RPMI8226 (cell line): ENCODE measurements at regions not wholly inside any gene's neighbourhood (a gene's known extent, or its start where the extent isn't known, plus 50 kb on each side); places are given as distances from the start of the nearest gene placed in this dataset.

ENCODE experiments used
- DNase-seq: peaks from one replicate; pipeline ENCODE4 v3.0.0-alpha.2; 2015

DNA sequence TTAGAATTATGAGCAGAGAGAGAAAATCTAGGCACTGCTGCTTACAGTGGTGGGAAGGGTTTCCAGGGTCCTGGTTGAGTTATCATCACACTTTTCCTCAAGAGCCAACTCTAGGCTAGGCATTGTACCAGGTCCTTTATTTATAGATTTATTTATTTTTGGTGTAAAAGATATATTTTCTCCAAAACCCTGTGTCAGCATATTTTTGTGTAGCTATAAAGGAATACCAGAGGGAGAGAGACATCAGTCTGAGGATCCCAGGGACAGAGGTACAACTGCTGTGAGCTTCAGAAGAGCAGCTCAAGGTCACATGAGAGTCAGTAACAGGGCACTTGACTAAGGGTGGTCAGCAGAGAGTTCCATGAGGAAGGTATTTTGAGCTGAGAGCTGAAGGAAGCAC, 159.7 kb downstream of the SLC35B3 start:
- no peak for DNase-seq

DNA sequence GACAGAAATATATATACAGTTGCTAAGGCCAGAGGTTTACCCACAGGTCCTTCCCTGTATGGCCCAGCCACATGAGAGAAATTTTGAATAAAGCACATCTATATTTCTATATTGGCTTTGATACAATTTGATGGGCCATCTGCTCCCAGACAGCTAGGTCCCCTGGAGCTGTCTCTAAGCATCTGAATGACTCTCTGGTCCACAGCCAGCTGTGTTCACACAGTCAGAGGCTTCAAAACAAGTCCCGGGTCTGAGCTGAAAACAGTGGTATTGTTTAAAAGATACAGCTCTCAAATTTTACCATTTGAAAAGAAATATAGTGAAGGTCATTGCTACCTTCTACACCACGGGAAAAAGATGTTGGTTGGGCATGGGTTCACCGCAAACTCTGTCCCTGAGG, 161.1 kb downstream of the SLC35B3 start:
- DNase-seq, result no peak

DNA sequence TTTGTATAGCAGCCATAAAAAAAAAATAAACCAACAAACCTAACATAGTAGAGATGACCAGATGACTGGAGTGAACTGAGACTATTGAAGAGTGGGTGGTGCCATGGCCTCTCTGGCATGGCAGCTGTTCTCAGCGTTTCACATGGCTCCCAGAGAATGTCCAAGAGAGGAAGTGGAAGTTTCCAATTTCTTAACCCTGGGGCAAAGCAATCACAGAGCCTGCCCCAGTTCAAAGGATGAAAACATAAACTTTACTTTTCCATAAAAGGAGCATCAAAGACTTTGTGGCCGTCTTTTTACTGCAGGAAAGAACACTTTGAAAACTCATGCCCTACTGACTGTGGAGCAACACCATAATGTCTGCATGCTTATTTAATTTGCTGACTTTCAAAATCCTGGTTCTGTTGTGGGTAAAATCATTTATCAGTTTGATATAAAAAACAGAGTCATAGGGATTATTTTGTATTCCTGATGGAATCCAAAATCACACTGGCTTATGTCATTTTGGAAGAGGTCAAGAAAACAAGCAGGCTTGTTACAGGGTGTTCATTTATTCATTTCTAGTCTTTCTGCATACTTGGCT, 165.4 kb downstream of the SLC35B3 start:
- DNase-seq, result no peak

DNA sequence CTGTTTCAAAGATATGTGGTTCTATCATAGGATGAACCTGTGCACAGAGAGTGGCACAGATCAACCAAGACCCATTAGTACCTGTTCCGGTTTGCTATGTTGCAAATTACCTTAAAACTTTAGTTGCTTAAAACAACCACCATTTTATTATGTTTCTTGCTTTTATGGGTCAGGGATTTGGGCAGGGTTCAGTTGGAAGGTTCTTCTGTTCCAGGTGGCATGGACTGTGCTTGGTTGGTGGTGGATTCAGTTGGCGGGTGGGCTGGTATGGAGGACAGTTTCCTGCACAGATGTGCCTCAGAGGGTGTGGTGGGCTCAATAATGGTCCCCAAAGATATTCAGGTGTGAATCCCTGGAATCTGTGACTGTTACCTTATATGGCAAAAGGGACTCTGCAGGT, 166.3 kb downstream of the SLC35B3 start:
- DNase-seq, result no peak

DNA sequence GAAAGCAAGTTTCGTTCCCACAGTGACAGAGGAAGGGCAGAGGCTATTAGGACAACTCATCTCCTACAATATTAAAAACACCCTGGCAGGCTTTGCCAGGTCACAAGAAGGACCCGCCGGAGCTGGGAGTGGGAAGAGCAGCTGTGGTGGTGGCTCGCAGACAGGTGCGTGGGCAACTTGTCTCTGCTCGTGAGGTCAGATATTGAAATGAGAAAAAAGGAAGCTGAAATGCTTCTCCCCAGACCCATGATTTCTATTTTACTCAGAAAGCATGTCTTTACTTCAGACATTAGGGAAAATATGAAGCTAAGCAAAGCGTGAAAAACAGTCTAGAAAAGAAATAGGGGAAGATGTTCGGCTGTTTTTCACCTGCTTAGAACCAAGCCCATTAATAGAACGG, 166.3 kb upstream of the EEF1E1 start:
- DNase-seq, result no peak

DNA sequence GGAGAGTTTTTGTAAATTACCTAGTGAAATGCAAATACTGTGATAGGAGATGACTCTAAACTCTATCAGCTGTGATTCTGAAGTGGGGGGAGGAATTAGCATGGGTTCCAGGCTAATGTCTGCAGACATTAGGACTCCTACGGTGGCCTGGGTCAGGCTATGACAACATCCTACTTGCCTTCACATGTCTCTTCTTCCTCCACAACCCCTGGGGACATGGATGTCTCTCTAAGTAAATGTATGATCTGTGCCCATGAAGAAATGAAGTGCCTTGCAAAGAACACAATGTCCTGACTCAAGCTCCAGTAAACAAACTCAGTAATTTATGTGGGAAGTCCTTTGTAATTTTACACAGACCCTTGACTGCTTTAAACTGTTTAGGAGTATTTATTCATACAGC, 165.8 kb upstream of the EEF1E1 start:
- DNase-seq, result no peak

DNA sequence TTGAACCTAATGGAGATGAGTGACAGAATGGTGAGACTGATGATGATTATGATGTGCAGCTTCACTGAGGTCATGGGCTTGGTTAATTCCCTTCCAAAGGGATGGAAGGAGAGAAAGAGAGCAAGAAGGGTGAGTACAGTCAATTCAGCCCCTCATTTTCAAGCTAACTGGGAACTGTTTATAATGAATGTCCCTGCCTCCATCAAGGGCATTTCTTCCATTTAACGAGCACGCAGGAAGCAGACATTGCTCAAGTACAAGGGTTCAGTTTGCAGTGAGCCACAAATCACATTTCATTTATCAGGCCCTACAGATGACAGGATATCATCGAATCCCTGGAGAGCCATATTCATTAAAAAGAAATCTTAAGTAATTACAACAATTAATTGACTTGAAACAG, 158.3 kb upstream of the EEF1E1 start:
- DNase-seq, result no peak

DNA sequence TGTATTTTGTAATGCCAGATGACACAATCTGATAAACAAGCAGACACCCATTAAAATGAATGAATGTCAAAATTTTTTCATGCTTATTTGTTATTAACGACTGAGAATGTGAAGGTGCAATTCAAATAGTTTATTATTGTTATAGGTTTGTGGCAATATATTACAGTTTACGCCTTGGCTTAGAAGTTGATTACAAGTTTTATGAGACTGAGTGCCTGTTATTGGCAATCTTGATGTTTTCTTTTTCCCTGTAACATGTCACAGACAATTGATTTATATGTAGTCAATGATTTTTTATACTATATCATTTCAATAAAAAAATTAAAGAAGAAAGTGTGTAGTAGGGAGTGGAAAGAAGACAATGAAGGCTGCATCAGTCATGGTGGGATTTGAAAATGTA, 144.1 kb upstream of the EEF1E1 start:
- no peak for DNase-seq

DNA sequence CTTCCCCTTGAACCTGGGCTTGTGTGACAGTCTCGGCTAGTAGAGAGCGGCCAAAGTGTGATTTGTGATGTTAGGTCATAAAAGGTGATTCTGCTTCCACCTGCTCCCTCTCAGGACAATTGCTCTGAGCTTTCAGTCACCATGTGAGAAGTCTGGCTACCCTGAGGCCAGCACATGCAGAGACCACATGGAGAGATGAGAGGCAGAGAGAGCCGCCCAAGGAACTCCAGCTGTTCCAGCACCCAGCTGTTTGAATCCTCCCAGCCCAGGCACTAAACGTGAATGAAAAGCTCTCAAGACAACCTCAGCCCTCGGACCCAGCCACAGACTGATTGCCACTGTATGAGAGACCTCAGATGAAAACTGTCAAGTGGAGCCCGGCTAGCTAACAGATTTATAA, 143.4 kb upstream of the EEF1E1 start:
- no peak for DNase-seq

DNA sequence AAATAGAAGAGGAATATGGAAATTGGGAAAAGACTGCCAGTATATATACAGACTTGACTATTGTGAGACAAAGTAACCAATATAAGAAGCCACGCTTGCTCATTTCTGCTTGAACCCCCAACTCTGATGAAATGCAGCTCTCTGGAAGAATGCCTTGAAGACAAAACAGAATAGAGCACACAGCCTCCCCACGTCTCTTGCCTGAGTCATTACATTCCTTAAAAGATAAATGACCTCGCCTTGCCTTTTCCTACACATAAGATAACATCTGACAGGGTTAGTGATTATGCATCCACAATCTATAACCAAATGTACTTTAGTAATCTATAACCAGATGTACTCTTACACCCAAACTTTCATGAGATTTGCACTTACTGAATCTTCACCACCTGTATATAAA, 141.1 kb upstream of the EEF1E1 start:
- no peak for DNase-seq

DNA sequence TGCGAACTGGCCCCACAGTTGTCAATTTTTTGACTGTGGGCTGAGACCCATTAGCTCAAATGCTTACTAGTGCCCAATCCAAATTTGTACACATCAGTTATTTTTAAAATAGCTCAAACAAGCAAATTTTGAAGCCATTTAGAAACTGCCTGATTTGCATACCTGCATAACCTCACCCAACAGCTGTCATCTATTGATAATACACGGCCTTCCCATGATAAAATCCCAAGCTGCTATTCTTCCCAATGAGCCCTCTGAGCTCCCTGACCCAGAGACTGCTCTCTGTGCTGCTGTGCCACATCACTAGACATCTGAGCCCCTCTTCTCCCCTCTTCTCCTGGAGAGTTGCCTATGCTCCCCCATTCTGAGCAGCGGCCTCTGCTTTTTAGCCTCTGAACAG, 140.5 kb upstream of the EEF1E1 start:
- DNase-seq, result no peak

DNA sequence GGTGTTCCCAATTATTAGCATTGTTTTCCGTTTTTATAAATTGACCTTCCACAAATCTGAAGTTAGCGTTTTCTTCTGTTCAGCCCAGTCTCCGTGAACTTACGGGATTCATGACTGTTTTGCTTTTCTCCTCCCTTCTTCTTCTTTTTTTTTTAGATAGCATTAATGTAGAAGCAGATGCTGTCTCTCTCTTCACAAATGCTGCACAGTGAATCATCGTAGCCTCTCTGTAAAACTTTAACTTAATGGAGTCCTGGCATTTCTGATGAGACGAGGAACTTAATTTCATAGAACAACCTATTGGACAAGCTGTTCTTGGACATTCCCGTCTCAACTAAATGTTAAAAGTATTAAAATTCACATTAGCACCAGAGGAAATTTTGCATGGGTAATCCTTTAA, 138.0 kb upstream of the EEF1E1 start:
- DNase-seq, result no peak

DNA sequence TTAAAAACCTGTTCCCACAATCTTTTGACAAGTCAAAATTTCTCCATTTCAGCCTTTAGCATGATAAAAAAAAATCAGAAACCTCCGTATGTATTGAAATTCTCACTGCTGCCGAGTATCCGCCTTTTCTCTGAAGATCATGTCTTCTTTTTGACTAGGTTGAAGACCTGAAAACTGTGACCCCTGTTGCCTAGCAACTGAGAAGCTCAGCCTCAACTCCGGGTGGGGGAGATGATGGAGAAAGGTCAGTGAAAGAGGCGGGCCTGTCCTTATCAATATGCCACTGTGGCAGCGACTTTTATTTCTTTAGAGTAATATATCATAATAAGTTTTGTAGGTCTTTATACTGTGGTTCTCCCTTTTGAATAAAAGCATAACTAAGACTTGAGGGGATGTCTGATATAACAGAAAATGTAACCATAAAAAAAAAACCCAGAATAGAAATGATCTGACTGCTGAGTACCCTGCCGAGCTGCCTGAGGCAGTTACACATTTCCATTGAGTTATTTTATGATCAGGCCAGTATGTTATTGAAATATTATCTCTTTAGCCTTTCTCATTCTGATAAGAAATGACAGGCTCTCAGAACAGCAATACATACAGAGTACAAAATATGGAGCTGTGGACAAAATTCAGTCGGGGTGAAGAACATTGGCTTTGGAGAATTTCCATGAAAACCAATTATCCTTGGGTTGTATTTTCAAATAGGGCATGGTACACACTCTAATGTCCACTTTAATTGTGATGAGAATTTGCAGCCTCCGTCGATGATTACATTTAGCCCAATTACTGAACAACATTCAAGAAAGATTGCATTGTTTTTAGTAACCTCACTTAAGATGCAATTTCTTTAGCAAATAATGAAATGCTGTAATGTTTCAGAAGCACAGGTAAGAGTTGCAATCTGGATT, 136.7 kb upstream of the EEF1E1 start:
- DNase-seq, result no peak

DNA sequence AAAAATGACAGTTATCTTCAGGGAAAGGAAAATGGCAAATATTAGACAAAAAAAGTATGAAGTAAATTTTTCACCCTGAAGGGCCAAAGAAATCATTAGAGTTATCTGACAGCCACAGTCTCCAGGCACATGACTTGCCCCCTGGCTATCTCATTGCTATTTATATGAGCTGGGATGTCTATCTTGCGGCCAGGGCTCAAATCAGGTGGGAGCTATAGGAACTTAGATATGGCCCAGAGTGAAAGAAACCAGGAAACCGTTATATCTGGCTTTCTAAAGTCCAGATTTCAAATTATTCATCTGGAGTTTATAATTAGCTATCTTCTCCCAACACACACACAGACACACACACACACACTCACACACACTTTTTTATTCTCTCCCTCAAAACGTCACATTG, 135.3 kb upstream of the EEF1E1 start:
- no peak for DNase-seq

DNA sequence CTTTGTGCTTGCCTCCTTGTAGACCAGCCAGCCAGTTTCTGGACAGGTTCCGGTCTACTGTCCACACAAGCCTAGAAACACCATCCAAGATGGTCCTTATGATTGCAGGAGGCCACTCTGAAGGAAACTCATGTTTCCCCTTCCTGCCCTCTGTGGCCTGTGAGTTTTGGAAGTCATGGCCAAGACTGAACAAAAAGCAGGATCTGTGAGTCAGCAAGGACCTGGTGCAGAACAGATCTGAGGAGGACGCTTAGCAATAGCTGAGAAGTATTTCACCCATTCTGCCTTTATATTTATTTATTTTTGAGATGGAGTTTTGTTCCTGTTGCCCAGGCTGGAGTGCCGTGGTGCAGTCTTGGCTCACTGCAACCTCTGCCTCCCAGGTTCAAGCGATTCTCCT, 134.6 kb upstream of the EEF1E1 start:
- DNase-seq, result no peak

DNA sequence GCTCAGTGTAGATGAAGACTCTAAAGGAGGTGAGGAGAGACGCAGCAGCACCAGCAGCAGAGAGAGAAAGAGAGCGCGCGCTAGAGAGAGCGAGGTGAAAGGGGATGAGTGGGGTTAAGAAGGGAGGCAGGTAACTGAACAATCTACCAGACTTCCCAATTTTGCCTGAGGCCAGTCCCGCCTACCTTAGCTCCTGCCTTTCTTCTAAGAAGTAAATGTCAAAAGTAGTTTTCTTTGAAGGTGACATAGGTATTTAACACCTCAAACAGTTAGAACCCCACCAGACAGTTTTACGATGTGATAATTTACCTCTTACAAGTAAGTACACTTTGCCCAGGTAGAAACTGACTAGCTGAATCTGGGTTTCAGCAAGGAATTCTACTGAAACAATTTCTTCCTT, 132.0 kb upstream of the EEF1E1 start:
- DNase-seq, result no peak

DNA sequence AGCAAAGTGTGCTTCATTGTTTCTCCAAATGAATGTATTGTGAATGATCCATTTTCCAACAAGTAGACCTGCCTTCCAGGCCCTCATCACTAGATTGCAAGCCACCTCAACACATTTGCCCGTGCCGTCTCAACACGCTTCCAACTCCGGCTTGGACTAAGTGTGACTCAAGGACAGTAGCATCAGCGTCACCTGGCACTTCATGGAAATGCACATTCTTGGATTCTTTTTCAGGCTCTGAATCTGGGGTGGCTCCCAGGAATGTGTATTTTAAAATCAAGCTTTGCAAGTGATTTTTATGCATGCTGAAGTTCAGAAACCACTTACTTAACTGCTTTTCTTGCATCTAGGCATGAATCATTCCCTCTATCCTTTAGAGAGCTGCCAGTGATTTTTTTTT, 129.6 kb upstream of the EEF1E1 start:
- no peak for DNase-seq

DNA sequence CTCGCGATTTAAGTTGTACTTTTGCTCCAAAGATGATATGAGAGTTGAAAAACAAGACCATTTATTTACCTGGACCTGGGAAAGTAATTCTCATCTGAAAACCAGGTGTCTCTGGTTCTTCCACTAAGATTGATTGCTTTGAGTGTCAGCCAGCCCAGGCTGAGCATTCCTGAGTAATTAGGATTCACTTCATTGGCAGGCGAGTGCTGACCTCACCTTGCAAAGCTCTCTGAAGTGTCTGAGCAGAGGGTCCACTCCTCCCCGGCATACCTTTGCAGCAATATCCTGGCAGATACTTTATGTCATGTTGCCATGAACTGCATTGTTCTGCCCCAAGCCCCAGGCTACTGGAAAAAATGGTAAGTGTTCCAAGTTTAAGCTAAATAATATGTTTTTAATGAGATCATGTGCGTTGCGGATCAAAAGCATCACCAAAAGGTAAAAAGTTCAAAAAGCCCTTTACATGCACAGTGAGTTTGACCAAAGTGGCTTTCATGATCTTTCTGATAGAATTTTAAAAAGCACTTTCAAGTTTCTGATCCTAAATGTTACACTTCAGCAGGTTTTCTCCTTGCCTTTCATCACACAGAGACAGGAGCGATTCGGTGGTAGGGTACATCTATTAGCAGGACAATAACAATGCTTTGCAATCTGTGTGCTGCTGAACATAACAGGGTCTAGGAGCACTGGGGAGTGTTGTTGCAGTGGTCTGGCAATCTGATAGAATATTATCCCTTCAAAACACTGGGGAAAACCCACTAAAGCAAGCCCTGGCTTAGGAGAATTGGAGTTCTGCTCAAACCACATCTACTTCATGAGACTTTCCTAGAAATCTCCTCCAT, 127.8 kb upstream of the EEF1E1 start:
- no peak for DNase-seq

DNA sequence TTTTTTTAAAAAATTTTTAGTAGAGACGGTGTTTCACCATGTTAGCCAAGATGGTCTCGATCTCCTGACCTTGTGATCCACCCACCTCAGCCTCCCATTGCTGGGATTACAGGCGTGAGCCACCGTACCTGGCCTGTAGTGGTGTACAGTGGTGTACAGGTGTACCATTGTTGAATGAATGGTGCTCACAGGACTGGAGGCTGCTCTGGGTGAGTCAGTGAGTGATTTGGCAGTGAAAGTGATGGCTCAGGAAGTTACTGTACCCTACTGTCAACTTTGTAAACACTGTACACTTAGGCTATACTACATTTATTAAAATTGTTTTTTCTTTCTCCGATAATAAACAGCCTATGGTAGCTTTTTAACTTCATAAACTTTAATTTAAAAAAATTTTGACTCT, 122.8 kb upstream of the EEF1E1 start:
- no peak for DNase-seq

DNA sequence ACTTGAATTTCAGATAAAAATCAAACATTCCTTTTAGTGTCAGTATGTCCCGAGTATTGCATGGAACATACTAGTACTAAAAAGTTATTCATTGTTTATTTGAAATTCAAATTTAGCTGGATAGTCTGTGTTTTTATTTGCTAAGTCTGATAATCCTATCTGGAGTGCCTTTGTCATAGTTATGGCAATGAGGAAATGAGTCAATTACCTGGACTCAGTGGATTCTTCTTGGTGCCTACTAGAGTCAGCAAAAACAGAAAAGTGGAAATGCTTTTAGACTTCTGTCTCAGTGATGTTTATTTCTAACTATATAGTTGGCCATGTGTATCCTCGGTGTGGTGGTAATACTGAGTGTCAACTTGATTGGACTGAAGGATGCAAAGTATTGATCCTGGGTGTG, 121.3 kb upstream of the EEF1E1 start:
- no peak for DNase-seq

DNA sequence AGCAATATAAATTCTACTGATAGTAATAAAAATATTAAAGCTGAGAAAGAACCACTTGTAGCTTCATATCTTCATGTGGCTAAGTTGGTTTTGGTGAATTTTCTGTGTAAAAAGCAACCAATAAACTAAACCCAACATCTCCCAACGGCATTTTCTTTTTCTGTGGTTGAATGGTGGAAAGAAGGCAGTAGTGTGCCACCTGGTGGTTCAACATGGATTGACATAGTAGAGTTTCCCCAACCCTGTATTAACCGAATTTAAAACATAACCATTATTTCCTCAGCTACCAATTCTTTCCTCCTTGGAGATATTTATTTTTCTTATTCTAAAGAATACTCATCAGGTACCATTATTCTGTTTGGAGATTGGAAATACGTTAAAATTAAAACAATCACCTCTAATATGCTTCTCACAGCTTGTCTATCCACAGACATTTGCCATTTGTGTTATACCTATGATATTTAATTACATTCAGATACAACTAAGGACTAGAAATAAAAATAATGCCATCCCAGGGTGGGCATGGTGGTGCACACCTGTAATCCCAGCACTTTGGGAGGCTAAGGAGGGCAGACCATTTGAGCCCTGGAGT, 117.1 kb upstream of the EEF1E1 start:
- DNase-seq, result peak; percentile 67

DNA sequence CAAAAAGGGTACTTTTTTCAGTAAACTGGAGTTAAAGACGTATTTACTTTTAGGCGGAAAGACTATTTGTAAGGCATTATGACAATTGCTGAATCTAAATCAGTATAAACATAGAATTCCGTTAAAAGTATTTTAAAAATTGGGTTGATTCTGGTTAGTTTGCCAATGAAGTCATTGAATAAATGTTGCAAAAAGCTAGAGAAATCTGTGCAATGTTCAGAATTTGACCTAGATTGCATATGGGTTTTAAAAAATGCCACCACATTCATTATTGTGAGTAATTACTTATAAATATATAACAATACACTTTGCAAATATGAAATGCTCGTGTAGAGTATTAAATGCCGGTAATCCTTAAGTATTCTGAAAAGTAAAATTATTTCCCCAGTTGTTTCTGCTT, 116.5 kb upstream of the EEF1E1 start:
- DNase-seq, result no peak

DNA sequence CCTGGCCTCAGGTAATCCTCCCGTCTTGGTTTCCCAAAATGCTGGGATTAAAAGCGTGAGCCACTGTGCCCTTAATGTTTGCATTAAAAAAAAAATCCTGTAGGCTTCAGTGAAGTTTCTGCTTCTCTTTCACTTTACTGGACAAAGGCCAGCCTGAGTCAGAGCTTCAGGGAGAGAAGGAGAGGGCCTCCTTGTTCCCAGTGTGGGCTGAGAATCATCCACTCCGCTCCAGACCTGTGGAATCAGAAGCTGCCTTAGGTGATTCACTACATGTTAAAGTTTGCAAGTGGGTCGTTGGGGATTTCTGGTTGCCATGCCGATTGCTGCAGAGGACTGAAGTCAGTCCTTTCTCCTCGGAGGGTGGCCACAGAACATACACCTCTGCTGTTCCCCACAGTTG, 113.3 kb upstream of the EEF1E1 start:
- no peak for DNase-seq

DNA sequence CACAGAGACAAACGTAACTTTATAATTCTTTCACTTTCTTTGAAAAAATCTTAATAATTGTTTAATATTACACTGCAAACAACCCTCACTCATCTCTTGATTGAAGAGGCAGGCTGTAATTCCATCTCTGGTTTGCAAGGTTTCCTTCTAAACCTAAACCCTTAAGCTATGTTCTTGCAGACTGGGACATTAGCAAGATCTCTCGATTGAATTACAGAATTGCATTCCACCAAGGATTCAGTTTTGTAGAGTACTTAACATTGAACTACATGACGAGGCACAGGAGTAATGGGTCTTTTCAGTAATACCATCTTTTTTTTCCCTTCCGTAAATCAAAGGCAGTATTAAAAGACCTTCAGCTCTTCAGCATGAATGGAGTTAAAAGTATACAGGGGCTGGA, 111.6 kb upstream of the EEF1E1 start:
- no peak for DNase-seq
